SK-N-SH (cell line): ENCODE measurements at regions not wholly inside any gene's neighbourhood (a gene's known extent, or its start where the extent isn't known, plus 50 kb on each side); places are given as distances from the start of the nearest gene placed in this dataset.

Experiments used
- MAX ChIP-seq: IDR thresholded peaks from 2 replicates; pipeline ENCODE4 v1.4.0; 2012; ENCODE audit warnings: low read depth
- ZBTB33 ChIP-seq: IDR thresholded peaks from 2 replicates; pipeline ENCODE4 v1.4.0; 2012; ENCODE audit warnings: low read depth, borderline replicate concordance

GRCh38 chr3:13217253-13217652 is 144.0 kb upstream of the IQSEC1 start:
- TF ChIP-seq MAX (no peak), ZBTB33 (no peak)
